A673 (cell line): ENCODE measurements at regions not wholly inside any gene's neighbourhood (a gene's known extent, or its start where the extent isn't known, plus 50 kb on each side); places are given as distances from the start of the nearest gene placed in this dataset.

Experiments used
- EZH2 ChIP-seq: fragments of 200-600 bp; sonication (generic); IDR thresholded peaks from 2 replicates; pipeline ENCODE4 v1.6.1; 2017; ENCODE audit warnings: borderline replicate concordance, low read depth, mild to moderate bottlenecking, mixed read lengths, antibody characterized with exemption, low read length; ENCODE audit not compliant: poor library complexity, severe bottlenecking
- TF ChIP-seq, protein P1 (sequence below): fragments of 300-800, 200-600 bp; sonication (generic); conservative IDR thresholded peaks from 2 replicates; pipeline ENCODE4 v1.5.1; 2017; ENCODE audit warnings: low read depth, mild to moderate bottlenecking, antibody characterized with exemption, low read length, moderate library complexity, mixed read lengths

DNA sequence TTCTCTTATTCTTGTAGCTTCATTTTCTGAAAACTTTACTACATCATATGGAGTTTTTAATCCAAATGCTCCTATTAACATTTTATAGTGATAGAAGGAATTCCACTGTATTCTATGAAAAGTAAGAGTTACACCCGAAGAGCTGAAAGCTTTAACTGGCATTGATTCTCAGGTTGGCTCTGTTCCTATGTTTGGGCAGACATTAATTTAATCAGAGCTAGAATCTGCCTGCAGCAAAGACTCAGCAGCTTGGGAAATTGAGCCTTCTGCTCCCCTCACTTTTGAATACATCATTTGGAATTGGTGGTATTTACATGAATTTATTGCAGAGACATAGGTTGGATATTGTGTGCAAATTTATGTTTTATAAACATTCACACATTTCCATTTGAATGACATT lies 1494.7 kb downstream of the CDH8 start:
- TF ChIP-seq, protein P1, sequence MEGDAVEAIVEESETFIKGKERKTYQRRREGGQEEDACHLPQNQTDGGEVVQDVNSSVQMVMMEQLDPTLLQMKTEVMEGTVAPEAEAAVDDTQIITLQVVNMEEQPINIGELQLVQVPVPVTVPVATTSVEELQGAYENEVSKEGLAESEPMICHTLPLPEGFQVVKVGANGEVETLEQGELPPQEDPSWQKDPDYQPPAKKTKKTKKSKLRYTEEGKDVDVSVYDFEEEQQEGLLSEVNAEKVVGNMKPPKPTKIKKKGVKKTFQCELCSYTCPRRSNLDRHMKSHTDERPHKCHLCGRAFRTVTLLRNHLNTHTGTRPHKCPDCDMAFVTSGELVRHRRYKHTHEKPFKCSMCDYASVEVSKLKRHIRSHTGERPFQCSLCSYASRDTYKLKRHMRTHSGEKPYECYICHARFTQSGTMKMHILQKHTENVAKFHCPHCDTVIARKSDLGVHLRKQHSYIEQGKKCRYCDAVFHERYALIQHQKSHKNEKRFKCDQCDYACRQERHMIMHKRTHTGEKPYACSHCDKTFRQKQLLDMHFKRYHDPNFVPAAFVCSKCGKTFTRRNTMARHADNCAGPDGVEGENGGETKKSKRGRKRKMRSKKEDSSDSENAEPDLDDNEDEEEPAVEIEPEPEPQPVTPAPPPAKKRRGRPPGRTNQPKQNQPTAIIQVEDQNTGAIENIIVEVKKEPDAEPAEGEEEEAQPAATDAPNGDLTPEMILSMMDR = no peak
- TF ChIP-seq EZH2 = no peak
